Esophagus squamous epithelium (tissue), 4 donors: ENCODE measurements at regions not wholly inside any gene's neighbourhood (a gene's known extent, or its start where the extent isn't known, plus 50 kb on each side); places are given as distances from the start of the nearest gene placed in this dataset.

Experiments
- POLR2A ChIP-seq, 4 donors: fragments of 450-650 bp; IDR thresholded peaks; one replicate each; pipeline ENCODE4 v1.6.1; 2017; ENCODE audit warnings: antibody characterized with exemption in 4 of 4, mild to moderate bottlenecking in 4 of 4, moderate library complexity in 3 of 4
- TF ChIP-seq, protein P1 (sequence below), 6 experiments: fragments of 450-650 bp in 4 of 6; fragments of 200-600 bp in 2 of 6; sonication (generic) in 2 of 6; IDR thresholded peaks; one replicate each; pipeline ENCODE4 v1.5.1; 2016 to 2019; ENCODE audit warnings: antibody characterized with exemption in 6 of 6, mild to moderate bottlenecking in 4 of 6, moderate library complexity in 4 of 6

DNA sequence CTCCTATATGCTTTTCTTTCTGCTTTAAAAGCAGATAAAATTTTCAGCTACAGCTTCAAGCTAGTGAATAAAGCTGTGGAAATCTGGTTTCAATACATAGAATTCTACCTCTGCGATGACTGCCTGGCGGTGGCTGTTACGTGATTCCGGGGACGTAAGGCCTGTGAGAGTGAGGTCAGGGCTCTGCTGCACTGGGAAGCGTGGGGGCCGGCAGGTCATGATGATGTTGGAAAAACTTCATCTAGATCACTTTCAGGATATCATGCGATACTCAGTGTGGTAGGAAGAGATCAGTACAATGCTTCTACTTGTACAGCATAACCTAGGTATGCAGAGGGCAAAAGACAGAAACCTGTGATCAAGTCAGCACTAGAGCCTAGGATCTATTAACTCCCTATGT is 546.8 kb upstream of the B3GAT1 start:
- TF ChIP-seq, protein P1, sequence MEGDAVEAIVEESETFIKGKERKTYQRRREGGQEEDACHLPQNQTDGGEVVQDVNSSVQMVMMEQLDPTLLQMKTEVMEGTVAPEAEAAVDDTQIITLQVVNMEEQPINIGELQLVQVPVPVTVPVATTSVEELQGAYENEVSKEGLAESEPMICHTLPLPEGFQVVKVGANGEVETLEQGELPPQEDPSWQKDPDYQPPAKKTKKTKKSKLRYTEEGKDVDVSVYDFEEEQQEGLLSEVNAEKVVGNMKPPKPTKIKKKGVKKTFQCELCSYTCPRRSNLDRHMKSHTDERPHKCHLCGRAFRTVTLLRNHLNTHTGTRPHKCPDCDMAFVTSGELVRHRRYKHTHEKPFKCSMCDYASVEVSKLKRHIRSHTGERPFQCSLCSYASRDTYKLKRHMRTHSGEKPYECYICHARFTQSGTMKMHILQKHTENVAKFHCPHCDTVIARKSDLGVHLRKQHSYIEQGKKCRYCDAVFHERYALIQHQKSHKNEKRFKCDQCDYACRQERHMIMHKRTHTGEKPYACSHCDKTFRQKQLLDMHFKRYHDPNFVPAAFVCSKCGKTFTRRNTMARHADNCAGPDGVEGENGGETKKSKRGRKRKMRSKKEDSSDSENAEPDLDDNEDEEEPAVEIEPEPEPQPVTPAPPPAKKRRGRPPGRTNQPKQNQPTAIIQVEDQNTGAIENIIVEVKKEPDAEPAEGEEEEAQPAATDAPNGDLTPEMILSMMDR (IDR thresholded peaks at IDR 0.05) = no peak
- TF ChIP-seq POLR2A (IDR thresholded peaks at IDR 0.05) = no peak
